ENCODE measurements at regions not wholly inside any gene's neighbourhood (a gene's known extent, or its start where the extent isn't known, plus 50 kb on each side); places are given as distances from the start of the nearest gene placed in this dataset.

- TF ChIP-seq CTCF (conservative IDR thresholded peaks at IDR 0.05; ENCODE audit: low read depth, low read length), result no peak
- TF ChIP-seq EZH2 (IDR thresholded peaks at IDR 0.05; ENCODE audit: low read length, unreplicated experiment), result no peak
- no peak for TF ChIP-seq EZH2phosphoT487 (IDR thresholded peaks at IDR 0.05; ENCODE audit: borderline replicate concordance, low read length)
Observed at GRCh38 chr6:74623027-74623426, 582.8 kb downstream of the COL12A1 start.
